ENCODE measurements at regions not wholly inside any gene's neighbourhood (a gene's known extent, or its start where the extent isn't known, plus 50 kb on each side); places are given as distances from the start of the nearest gene placed in this dataset.

DNA sequence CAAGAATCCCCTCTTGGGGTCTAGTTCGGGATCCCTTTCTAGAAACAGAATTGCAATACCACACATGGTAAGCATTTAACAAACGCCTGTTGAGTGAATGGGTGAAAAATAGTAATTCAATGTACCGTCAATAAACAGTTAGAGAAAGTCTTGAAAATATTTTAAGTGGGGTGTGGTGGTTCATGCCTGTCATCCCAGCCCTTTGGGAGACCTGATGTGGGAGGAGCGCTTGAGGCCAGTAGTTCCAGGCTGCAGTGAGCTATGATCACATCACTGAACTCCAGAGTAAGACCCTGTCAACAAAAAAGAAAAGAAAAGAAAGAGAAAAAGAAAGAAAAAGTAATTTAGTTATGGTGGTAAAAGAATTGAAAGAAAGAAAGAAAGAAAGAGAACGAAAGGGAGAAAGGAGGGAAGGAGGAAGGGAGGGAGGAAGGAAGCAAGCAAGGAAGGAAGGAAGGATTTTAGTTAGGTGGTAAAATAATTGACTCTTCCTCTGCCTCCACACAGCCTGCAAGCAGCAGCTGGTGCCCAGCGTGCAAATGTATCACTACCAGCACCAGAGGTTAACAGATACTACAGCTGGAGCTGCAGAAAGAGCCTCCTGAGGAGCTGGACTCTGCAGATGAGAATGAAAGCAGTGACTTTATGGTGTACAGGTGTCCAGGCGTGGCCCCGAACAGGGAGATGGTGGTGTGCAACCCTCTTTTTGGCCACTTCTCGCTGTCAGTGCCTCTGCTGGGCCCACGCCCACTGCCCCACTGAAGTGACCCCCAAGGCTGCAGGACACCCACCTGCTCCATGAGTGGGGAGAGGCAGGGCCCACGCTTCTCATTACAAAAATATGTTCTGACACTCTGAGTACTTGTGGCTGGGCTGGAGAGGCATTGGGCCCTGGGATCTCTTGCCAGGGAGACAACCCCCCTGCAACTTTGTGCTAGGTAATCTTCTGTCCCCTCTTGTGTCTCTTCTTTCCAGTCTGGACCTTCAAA is 135.4 kb downstream of the BAMBI start:
- TF ChIP-seq, protein P1, sequence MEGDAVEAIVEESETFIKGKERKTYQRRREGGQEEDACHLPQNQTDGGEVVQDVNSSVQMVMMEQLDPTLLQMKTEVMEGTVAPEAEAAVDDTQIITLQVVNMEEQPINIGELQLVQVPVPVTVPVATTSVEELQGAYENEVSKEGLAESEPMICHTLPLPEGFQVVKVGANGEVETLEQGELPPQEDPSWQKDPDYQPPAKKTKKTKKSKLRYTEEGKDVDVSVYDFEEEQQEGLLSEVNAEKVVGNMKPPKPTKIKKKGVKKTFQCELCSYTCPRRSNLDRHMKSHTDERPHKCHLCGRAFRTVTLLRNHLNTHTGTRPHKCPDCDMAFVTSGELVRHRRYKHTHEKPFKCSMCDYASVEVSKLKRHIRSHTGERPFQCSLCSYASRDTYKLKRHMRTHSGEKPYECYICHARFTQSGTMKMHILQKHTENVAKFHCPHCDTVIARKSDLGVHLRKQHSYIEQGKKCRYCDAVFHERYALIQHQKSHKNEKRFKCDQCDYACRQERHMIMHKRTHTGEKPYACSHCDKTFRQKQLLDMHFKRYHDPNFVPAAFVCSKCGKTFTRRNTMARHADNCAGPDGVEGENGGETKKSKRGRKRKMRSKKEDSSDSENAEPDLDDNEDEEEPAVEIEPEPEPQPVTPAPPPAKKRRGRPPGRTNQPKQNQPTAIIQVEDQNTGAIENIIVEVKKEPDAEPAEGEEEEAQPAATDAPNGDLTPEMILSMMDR (optimal IDR thresholded peaks at IDR 0.05 in 1 of 3, IDR thresholded peaks at IDR 0.05 in 1 of 3, conservative IDR thresholded peaks at IDR 0.05 in 1 of 3; ENCODE audit: extremely low read depth in 1 of 3, insufficient read depth in 2 of 3, low read length in 3 of 3): no peak
- TF ChIP-seq EZH2 (IDR thresholded peaks at IDR 0.05; ENCODE audit: low read length): no peak
